ENCODE measurements at regions not wholly inside any gene's neighbourhood (a gene's known extent, or its start where the extent isn't known, plus 50 kb on each side); places are given as distances from the start of the nearest gene placed in this dataset.

DNA sequence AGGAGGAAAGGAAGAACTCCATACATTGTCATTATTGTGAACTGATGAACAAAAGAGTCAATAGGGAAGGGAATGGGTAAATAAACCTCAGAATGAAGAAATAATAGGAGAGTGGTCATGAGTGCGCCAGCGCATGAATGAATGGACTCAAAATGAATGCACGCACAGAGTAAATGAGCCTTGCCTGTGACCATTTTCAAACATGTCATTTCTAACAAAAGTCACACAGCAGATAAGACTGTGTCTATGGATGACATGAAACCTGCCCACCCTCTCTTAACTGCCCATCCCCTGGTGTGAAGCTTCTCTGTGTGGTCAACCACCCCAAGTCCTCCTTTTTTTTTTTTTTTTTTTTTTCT, 121.1 kb upstream of the TEX51 start:
- TF ChIP-seq, protein P1, sequence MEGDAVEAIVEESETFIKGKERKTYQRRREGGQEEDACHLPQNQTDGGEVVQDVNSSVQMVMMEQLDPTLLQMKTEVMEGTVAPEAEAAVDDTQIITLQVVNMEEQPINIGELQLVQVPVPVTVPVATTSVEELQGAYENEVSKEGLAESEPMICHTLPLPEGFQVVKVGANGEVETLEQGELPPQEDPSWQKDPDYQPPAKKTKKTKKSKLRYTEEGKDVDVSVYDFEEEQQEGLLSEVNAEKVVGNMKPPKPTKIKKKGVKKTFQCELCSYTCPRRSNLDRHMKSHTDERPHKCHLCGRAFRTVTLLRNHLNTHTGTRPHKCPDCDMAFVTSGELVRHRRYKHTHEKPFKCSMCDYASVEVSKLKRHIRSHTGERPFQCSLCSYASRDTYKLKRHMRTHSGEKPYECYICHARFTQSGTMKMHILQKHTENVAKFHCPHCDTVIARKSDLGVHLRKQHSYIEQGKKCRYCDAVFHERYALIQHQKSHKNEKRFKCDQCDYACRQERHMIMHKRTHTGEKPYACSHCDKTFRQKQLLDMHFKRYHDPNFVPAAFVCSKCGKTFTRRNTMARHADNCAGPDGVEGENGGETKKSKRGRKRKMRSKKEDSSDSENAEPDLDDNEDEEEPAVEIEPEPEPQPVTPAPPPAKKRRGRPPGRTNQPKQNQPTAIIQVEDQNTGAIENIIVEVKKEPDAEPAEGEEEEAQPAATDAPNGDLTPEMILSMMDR (IDR thresholded peaks at IDR 0.05 in 2 of 3, conservative IDR thresholded peaks at IDR 0.05 in 1 of 3; ENCODE audit: borderline replicate concordance in 1 of 3, insufficient read depth in 1 of 3, low read depth in 2 of 3, low read length in 2 of 3), result no peak
- TF ChIP-seq SP1 (IDR thresholded peaks at IDR 0.05; ENCODE audit: low read depth) (no peak), POLR2A (IDR thresholded peaks at IDR 0.05; ENCODE audit: borderline replicate concordance, extremely low read depth, insufficient read depth, insufficient read length) (no peak), EZH2 (IDR thresholded peaks at IDR 0.05) (no peak), EZH2phosphoT487 (IDR thresholded peaks at IDR 0.05; ENCODE audit: borderline replicate concordance) (no peak), ZNF274 (IDR thresholded peaks at IDR 0.05; ENCODE audit: low read depth, low read length) (no peak), YY1 (IDR thresholded peaks at IDR 0.05; ENCODE audit: extremely low read depth, insufficient replicate concordance, low read depth, low read length) (no peak), ELF1 (IDR thresholded peaks at IDR 0.05; ENCODE audit: borderline replicate concordance, low read depth) (no peak), TCF7L2 (IDR thresholded peaks at IDR 0.05; ENCODE audit: borderline replicate concordance, extremely low read depth, insufficient read depth, insufficient read length) (no peak), JUND (IDR thresholded peaks at IDR 0.05) (no peak), ZFX (IDR thresholded peaks at IDR 0.05) (no peak)
- TF ChIP-seq, protein P2, sequence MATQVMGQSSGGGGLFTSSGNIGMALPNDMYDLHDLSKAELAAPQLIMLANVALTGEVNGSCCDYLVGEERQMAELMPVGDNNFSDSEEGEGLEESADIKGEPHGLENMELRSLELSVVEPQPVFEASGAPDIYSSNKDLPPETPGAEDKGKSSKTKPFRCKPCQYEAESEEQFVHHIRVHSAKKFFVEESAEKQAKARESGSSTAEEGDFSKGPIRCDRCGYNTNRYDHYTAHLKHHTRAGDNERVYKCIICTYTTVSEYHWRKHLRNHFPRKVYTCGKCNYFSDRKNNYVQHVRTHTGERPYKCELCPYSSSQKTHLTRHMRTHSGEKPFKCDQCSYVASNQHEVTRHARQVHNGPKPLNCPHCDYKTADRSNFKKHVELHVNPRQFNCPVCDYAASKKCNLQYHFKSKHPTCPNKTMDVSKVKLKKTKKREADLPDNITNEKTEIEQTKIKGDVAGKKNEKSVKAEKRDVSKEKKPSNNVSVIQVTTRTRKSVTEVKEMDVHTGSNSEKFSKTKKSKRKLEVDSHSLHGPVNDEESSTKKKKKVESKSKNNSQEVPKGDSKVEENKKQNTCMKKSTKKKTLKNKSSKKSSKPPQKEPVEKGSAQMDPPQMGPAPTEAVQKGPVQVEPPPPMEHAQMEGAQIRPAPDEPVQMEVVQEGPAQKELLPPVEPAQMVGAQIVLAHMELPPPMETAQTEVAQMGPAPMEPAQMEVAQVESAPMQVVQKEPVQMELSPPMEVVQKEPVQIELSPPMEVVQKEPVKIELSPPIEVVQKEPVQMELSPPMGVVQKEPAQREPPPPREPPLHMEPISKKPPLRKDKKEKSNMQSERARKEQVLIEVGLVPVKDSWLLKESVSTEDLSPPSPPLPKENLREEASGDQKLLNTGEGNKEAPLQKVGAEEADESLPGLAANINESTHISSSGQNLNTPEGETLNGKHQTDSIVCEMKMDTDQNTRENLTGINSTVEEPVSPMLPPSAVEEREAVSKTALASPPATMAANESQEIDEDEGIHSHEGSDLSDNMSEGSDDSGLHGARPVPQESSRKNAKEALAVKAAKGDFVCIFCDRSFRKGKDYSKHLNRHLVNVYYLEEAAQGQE (IDR thresholded peaks at IDR 0.05; ENCODE audit: low read depth), result no peak
- TF ChIP-seq, protein P3, sequence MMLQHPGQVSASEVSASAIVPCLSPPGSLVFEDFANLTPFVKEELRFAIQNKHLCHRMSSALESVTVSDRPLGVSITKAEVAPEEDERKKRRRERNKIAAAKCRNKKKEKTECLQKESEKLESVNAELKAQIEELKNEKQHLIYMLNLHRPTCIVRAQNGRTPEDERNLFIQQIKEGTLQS (IDR thresholded peaks at IDR 0.05), result no peak
- TF ChIP-seq, protein P4, sequence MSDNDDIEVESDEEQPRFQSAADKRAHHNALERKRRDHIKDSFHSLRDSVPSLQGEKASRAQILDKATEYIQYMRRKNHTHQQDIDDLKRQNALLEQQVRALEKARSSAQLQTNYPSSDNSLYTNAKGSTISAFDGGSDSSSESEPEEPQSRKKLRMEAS (IDR thresholded peaks at IDR 0.05), result no peak
